ENCODE measurements at regions not wholly inside any gene's neighbourhood (a gene's known extent, or its start where the extent isn't known, plus 50 kb on each side); places are given as distances from the start of the nearest gene placed in this dataset.
"Not testable (repeated sequence)": the region's sequence is repeated elsewhere in the genome, so short reads cannot be mapped to it uniquely, and the experiment has no call there.

DNA sequence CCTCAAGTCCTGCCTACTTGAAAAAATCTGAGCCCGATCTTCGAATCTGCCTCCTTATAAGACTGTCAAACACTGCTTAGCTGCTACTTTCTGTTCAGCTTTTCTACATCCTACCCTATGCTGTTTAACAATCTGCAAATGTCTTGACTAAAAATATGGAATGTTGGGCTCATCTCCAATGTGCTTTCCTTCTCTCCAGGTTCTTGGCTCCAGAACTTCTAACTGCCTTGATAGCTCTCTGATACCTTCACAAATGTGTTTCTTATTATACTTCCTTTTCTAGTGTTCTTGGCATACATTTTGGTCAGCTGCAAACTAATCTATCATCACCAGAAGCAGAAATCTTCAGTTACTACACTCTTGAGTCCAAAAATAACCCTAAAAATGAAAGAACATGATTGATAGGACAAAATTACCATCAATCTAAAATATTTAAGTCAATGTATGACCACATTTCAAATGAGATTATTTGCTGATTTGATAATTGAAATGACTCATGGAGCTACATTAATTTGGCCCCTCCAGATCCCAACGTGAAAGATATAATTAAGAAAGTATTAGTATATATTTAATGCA, 372.3 kb upstream of the MON1B start:
- DNase-seq, result no peak

DNA sequence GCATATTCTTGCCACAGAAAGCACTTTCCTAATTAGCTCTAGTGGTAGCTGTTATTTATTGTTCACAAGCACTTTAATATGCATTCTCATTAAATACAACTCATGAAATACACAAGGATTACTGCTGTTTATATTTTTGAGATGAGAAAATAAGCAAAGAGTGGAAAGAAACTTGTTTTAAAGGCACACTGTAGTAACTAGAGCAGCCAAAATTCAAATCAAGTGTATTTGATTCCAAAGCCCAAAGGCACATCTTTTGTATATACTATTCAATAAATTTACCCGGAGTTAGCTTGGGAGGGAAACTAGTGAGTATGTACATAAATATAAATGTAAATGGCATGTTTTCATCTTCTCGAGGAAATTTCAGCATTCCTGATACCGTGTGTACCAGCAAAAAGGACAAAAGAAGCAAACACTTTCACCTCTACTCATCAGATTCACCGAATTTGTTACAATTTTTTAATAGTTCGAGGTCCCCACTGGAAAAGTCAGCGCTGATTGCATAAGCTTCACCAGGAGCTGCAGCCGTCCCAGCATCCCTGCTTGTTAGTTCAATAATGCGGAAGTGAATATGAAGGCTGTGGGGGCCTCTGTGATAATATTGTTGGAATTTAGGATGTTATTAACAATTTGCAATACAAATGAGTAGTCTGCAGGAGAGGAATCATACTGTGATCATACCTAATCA, 371.6 kb upstream of the MON1B start:
- no peak for DNase-seq

DNA sequence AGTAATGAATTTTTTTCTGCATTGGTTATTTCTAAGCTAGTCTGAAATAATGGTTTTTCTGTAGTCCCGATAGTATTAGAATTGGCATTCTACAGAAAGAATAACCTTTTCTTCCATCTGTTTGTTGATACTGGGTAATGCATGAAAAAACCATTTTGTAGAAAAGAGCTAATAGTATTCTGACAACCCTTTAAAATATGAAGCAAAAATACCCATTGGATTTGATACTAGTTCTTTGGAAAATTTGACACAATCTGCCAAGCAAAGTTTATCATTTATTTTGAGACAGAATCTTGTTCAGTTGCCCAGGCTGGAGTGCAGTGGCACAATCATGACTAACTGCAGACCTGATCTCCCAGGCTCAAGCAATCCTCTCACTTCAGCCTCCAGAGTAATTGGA, 366.8 kb upstream of the MON1B start:
- DNase-seq, result no peak

DNA sequence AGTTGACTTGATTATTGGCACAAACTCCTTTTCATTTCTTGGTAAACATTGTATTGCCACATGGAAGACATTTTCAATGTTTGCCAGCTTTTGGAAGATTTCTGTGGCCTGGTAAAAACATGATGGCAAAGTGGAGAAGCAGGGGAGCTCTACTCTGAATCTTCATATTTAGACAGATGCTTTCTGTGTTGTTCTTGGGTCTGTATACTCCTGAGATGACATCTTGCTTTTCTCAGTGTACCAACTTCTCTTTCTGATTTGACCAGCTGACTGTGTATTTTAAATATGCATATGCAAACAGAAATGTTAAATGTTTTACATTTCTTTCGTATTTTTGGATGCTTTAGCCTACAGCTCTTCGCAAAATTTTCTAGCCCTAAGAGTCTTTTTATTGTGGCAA, 366.2 kb upstream of the MON1B start:
- no peak for DNase-seq

DNA sequence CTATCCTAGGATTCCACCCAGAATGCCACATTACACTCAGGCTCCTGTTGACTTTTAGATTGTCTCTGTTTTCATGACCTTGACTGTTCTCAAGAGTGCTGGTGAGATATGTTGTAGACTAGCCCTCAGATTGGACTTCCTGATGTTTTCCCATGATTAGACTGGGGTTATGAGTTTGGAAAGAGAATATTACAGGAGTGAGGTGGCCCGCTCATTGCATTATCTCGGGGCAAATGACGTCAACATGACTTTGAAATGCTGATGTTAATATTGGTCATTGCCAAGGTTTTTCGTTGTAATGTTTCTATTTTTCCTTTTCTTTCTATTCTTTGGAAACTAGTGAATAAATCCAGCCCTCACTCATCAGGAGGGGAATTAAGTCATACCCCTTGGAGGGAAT, 355.7 kb upstream of the MON1B start:
- DNase-seq, result no peak

DNA sequence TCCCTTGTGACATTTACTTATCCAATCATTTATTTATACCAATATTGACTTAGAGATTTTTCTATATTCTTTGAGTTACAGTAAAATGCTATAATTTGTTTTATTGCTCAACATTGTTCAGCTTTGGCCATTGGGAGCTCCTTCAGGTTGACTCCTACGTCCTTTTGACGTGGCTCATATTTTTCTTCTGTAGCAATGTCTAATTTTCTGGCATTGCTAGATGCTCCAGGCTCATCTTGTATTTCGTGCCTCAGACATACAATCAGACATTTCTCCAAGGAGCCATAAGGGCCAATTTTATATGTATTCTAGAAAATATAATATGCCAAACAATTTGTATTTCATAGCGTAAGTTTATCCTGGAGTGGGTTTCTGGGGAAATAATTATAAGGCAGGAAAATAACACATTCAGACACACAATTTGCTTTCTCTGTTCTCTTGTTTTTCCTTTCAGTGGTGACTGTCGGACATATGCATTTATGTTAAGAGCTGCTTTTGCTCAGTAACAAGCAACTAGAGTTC, 355.1 kb upstream of the MON1B start:
- DNase-seq, result no peak

DNA sequence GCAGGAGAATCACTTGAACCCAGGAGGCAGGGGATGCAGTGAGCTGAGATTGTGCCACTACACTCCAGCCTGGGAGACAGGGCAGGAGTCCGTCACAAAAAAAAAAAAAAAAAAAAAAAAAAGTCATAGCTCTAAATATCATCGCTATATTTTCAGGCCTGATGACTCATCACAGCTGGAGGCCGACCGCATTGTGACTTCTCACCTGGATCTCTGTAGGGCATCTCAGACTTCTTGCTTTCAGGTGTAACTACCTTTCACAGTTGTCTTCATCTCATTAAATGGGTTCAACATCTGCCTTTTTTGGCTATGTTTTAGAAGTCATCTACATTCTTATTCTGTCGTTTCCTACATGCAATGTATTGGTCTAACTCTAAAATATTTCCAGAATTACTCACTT, 353.1 kb upstream of the MON1B start:
- DNase-seq, result no peak

DNA sequence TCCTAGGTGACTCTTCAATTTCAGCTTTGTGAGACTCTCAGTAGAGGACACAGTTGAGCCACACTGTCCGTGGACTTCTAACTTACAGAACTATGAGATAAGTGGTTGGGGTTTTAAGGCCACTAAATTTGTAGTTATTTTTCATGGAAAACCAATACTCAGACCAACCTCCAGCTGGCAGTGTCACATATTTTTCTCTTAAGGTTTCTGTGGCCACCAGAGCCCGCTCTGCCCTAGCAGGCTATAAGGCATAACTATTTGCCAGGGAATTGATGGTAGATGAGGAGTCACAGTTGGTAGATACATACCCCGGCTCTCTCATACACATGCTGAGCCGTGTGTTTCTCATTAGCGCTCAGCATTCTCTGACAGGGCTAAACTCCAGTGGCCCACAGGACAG, 336.8 kb upstream of the MON1B start:
- no peak for DNase-seq

DNA sequence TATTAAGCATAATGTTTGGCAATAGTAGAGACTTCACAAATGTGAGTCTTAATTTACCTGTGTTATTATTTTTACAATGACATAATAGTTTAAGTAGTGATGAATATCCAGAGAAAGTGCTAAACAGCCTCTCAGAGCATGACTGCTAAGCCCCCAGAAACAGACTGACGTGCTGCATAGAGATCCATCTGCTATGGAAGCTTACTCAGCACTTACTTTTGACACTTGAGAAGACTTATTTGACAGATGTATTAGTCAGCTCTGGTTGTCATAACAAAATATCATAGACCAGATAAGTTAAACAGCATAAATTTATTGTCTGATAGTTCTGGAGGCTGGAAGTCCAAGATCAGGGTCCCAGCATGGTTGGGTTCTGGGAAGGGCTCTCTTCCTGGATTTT, 334.9 kb upstream of the MON1B start:
- no peak for DNase-seq

DNA sequence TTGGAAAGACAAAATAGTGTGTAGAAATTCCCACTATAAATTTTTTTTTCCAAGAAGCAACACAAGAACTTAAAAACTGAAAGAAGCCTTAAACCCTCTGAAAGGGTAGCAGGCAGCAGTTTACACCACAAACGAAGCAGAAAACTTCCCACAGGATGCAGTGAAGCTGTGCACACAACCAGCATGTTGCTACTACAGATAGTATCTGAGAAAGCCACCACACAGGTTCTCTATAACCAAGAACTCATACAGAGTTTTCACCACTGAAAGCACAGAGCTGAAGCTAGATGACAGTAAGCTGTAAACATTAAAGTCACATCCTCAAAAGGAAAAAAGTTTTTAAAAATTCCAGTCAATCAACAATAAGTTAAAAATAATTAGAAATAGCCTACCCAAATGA, 333.6 kb upstream of the MON1B start:
- DNase-seq, result no peak

DNA sequence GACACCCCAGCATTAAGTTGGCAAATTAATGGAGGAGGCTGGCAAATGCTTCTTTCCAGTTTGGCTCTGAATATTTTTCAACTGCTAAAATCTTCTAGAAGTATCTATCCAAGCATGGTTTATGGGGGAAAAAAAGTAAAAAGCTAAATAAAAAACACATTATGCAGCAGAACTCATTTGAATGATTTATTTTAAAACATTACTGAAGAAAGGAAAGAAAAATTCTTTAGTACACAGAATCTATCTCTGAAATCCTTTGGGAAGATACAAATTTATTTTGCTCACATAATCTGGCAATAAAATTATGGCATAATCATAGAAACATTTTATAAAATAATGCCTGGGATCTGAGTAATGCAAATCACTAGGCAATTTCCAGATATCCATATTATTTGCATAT, 328.1 kb upstream of the MON1B start:
- DNase-seq, result no peak

DNA sequence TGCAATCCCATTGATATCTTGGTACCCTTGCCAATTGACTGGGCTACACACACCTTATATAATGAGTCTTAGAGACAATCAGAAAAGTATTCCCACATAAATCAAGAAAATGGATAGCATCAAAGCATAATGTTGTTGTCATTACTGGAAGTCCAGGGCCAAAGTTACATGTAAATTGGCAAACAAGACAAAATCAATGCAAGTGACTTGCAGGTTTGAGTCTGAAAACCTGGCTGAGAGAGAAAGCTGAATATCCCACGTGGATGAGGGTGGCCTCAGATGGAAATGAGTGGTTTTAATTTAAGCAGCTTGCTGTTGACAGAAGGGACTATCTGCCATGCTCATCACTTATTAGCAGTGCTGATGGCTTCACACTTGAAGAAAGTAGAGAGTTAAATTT, 324.0 kb upstream of the MON1B start:
- no peak for DNase-seq

DNA sequence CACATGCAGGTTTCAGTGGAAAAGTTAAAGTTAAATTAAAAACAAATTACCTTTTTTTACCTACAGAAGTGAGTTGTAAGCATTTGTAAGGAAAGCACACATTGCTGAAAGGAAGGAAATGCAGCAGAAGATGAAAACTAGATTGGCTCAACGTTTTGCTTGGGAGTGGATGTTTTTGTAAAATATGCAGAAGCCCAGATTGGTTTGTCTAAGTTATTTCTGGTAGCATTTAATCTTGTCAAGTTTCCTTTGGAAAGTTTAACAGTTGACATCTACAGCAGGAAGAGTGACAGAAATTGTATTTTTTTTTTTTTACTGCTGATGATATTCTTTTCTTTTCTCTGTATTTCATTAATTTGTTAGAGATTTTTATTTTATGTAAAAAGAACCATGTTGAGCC, 315.1 kb upstream of the MON1B start:
- DNase-seq, result no peak

DNA sequence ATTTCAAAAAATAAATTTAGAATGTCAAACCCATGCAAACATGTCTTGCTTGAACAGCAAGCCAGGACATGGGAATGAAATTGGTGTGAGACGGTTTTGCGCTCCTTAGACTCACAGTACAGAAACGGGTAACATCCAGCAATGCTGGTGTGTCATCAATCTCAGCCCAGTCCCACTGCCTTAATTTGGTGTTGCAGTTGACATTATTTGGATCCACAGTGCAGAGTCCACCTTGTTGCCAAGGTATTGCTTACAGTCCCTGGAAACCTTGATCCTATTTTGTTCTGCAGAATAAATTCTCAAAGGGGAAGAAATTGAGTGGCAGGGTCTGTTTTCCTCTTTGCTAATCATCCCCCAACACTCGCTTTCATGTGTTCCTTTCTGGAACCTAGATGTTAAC, 311.6 kb upstream of the MON1B start:
- DNase-seq, result no peak

DNA sequence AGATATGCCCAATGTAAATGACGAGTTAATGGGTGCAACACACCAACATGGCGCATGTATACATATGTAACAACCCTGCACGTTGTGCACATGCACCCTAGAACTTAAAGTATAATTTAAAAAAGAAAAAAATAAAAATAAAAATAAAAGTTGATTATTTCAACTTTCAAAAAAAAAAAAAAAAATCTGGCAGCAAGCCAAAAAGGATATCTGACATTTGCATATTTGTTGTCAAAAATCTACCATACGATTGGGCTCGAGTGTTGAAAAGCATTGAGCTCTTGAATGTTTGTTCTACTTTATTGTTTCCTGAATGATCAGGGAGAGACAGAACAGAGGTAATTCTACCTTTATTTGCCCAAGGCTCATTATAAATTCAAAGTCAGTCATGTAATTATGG, 310.5 kb upstream of the MON1B start:
- not testable (repeated sequence) for DNase-seq

DNA sequence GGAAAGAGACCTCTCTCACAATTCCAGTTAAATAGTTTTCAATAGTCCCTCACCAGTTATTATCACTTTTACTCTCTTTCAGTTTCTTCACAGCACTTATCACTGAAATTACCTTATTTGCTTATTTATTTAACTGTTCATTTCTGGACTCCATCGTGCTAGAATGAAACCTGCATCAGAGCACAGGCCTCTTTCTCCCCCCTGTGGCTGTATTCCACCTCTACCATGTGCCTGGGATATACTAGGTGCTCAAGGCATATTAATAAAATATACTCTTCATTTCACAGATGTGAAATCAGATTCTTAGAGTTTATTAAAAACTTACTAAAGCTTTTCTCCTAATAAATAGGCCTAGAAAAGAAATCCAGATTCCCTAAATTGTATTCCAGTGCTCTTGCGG, 308.9 kb upstream of the MON1B start:
- DNase-seq, result no peak

DNA sequence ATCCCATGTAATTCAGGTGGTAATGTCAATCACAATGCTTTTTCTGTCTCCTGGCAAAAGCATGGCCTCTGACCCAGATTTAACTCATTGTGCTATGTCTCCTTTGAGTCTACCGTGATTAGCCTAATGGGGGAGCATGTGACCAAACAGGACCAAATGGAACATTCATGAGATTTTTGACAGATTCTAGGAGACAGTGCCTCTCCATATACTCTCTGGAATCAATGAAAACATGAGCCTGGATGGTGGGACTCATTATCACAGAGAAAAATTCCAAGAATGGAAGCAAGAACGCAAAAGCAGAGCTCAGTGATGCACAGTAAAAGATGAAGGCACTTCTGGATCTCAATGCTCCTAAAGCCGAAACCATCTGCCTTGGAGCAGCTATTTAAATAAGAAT, 307.9 kb upstream of the MON1B start:
- no peak for DNase-seq

DNA sequence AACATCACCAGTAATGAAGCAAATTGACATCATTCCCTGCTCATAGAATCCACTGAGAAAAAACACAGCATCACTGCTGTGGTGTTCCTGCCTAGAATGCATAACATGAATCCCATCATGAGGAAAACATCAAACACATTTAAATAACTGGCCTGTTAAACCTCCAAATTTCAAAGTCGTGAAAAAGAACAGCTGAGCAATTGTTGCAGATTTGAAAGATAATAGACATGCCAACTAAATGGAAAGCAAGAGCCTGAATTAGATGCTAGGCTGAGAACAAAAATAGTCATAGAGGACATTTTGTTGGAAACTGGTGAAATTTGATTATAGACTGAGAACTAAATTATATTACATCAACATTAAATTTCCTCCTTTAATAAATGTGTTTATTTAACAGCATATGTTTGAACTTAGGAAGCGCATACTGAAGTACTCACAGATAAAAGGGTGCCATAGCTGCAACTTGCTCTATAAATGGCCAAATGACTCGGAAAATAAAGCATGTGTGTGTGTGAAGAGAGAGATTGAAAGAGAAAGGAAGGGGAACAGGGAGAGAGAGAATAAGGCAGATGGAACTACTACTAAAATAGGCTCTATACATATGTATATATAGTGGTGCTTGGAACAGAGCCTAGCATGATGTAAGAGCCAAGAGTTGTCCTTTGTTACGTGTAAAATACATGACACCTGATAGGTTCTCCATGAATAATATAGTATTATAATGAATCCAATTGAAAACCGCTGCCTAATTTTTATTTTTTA, 305.0 kb upstream of the MON1B start:
- DNase-seq, result no peak

DNA sequence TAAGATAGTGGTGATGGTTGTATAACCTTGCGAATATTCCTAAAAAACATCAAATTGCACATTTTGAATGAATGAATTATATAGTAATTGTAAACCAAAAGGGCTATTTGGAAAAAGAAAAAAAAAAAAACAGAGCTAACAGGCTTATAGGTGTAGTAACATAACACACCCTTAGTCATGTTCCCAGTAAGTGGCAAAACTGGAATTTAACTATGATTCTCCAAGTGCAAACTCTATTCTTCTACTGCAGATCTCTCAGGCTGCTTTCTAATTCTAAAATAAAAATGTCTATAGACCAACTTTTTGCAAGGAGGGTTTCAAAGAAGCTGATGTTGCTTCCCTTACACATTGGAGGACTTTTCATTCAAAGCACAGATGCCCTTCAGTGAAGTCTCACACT, 293.2 kb upstream of the MON1B start:
- DNase-seq, result no peak

DNA sequence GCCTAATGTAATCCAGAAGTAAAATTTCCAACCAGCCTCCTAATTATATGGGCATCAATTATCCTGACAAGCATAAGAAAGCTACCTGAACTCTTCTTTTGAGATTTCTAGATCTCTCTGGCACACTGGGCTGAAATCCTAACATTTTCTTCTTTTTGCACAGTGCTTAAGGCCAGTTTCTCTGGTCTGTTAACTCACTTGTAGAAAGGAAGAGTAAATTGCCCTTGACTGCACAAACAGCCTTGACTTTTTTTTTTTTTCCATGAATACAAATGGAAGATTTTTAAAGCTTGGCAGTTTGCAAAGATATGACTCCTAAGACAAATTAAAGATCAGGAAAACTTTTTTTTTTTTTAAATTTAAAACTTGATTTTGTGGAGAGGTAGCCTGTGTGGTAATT, 291.2 kb upstream of the MON1B start:
- DNase-seq, result no peak

DNA sequence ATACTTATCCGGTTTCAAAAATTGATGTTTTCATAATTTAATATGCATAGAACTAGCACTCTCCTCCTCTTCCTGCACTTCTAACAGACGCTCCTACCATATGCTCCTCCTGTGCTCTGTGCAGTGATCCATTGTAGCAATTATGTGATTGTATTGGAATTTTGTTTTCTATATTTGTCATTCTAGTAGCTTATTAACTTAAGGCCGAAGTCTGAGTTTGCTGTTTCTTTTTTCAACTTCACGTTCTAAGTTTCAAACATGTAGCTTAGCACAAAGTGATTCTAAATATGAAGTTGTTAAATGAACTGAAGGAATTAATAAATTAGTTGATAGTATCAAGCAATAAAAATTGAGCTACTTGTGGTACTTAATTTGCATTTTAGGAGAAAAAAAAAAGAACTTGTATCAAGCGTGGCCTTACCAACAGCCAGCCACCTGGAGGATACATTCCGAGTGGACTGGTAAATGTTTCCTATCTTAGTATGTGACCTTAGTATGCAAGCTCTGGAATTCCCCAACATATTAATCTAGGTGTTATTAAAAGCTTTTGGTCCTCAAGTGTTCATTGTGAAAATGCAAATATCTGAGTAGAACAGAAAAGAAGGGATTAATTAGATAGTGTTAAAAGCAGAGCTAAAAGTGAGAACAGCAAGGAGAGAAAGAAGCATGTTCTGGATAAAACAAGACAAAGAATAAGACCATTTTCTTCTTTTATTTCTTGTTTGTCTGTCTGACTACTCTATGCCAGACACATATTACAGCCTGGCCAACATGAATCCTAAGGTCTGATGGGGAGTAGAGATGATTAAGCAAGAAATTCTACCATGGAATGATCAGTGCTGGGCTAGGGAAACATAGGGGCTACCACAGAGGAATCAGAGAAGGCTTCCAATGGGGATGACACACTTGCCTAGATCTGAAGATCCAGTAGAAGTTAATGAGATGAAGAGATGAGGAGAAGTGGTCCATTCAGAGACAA, 290.4 kb upstream of the MON1B start:
- no peak for DNase-seq

DNA sequence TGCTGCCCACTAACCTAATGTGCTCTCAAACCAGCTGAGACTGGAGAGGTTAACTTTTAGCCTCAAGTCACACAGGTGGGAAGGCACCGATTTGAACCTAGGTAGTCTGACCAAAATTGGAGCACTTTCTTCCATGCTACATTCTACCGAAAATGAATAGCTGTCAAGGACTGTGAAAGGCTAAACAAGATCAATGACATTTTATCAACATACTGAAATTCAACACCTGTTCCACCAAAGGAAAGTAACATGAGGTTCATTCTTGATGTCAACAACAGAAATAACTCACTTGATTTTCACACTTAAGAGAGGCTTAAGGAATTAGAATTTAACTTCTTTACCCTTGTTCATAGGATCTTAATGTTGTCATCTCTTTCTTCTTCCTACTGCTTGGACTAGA, 284.4 kb upstream of the MON1B start:
- no peak for DNase-seq

DNA sequence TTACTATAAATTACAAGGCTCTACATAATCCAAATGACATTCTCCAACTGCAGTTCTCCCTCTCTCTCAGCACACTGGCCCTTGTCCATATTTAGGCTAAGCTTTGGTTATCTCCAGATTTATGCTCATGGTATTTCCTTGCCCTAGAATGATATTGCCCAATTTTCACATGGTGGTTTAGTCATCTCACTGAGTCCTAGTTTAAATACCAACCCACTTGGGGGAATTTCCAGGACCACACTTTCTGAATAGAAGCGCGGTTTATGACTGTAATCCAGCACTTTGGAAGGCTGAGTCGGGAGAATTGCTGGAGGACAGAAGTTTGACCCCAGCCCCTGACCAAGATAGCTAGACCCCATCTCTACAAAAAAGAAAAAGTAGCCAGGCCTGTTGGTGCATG, 280.1 kb upstream of the MON1B start:
- DNase-seq, result no peak

Measured in AML-193 (cell line).